ENCODE measurements at regions not wholly inside any gene's neighbourhood (a gene's known extent, or its start where the extent isn't known, plus 50 kb on each side); places are given as distances from the start of the nearest gene placed in this dataset.

- no peaks in the 10 kb centered on the region for H3K9me3 ChIP-seq (ENCODE audit: control insufficient read depth, low read length)
- TF ChIP-seq, protein P1, sequence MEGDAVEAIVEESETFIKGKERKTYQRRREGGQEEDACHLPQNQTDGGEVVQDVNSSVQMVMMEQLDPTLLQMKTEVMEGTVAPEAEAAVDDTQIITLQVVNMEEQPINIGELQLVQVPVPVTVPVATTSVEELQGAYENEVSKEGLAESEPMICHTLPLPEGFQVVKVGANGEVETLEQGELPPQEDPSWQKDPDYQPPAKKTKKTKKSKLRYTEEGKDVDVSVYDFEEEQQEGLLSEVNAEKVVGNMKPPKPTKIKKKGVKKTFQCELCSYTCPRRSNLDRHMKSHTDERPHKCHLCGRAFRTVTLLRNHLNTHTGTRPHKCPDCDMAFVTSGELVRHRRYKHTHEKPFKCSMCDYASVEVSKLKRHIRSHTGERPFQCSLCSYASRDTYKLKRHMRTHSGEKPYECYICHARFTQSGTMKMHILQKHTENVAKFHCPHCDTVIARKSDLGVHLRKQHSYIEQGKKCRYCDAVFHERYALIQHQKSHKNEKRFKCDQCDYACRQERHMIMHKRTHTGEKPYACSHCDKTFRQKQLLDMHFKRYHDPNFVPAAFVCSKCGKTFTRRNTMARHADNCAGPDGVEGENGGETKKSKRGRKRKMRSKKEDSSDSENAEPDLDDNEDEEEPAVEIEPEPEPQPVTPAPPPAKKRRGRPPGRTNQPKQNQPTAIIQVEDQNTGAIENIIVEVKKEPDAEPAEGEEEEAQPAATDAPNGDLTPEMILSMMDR (IDR thresholded peaks at IDR 0.05): no peak
- no peak overlapping the region for H2AFZ ChIP-seq
- H3K4me3 ChIP-seq (ENCODE audit: low read depth, low read length): no peak overlapping the region
- no peaks in the 10 kb centered on the region for H3K27me3 ChIP-seq (ENCODE audit: control insufficient read depth, insufficient read depth, low read length)
- H3K27ac ChIP-seq: no peak overlapping the region
- H3K4me1 ChIP-seq: no peaks in the 10 kb centered on the region
- H3K9ac ChIP-seq: no peak overlapping the region
- no peak overlapping the region for H3K4me2 ChIP-seq (ENCODE audit: low read length)
- H3K79me2 ChIP-seq: no peaks in the 10 kb centered on the region
- no peaks in the 10 kb centered on the region for H3K36me3 ChIP-seq (ENCODE audit: control insufficient read depth, insufficient read depth, low read length)
Observed at GRCh38 chr4:23547096-23547495, 342.8 kb downstream of the PPARGC1A start.

DNA sequence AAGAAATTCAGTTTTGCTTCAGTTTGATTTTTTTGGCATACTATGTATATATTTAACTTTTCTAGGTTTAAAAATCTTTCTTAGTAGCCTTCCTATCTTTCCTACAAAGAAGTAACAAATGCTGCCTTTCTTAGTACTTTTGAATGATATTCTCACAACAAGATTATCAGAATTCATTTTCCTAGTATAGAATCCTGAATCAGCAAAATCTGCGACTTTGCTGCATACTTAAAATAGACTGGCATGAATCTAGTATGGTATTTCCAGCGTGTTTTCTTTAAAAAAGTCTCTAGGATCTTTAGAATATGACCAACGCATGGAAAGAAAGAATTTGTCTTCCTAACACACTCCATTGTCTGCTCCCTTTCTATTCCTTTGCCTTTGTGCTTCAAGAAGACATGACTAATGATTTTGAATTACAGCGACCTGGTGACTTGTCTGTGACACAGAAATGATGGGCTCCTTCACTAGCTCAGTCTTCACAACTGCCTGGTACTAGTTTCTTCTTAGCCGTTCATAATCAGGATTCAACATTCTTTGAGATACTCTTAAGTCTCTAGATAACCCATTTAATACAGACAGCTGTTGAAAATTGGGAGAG is 349.8 kb downstream of the PPARGC1A start:
- H3K27ac ChIP-seq: no peak overlapping the region
- no peaks in the 10 kb centered on the region for H3K27me3 ChIP-seq (ENCODE audit: control insufficient read depth, insufficient read depth, low read length)
- H3K4me1 ChIP-seq: no peaks in the 10 kb centered on the region
- H3K79me2 ChIP-seq: no peaks in the 10 kb centered on the region
- no peaks in the 10 kb centered on the region for H3K9me3 ChIP-seq (ENCODE audit: control insufficient read depth, low read length)
- H2AFZ ChIP-seq: no peak overlapping the region
- H3K4me3 ChIP-seq (ENCODE audit: low read depth, low read length): no peak overlapping the region
- no peak overlapping the region for H3K4me2 ChIP-seq (ENCODE audit: low read length)
- TF ChIP-seq, protein P1 (IDR thresholded peaks at IDR 0.05): no peak
- H3K9ac ChIP-seq: no peak overlapping the region
- H3K36me3 ChIP-seq (ENCODE audit: control insufficient read depth, insufficient read depth, low read length): no peaks in the 10 kb centered on the region

DNA sequence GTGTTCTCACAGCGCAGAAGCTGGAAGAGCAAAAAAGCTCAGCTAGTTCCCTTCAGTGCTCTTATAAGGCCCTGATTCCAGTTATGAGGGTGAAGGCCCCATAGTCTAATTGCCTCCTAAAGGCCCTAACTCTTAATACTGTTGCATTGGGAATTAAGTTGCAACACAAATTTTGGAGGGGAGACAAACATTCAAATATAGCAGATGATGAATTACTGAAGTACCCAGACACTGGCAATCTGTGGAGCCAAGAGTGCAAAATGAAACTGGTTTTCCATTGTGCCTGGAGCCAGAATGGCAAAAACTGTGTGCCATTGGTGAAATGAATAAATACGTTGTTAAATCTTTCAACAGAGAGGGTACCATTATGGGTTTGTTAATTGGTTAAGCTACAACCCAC is 356.0 kb downstream of the PPARGC1A start:
- Histone ChIP-seq H3K27ac (no peak overlapping the region), H3K4me2 (ENCODE audit: low read length) (no peak overlapping the region), H3K79me2 (no peaks in the 10 kb centered on the region), H3K36me3 (ENCODE audit: control insufficient read depth, insufficient read depth, low read length) (no peaks in the 10 kb centered on the region), H3K4me3 (ENCODE audit: low read depth, low read length) (no peak overlapping the region), H3K4me1 (no peaks in the 10 kb centered on the region), H3K27me3 (ENCODE audit: control insufficient read depth, insufficient read depth, low read length) (no peaks in the 10 kb centered on the region), H3K9me3 (ENCODE audit: control insufficient read depth, low read length) (no peaks in the 10 kb centered on the region), H2AFZ (no peak overlapping the region), H3K9ac (no peak overlapping the region)
- TF ChIP-seq, protein P1 (IDR thresholded peaks at IDR 0.05): no peak

- no peaks in the 10 kb centered on the region for H3K79me2 ChIP-seq
- no peak overlapping the region for H3K9ac ChIP-seq
- TF ChIP-seq, protein P1 (IDR thresholded peaks at IDR 0.05): no peak
- no peaks in the 10 kb centered on the region for H3K27me3 ChIP-seq (ENCODE audit: control insufficient read depth, insufficient read depth, low read length)
- H3K36me3 ChIP-seq (ENCODE audit: control insufficient read depth, insufficient read depth, low read length): no peaks in the 10 kb centered on the region
- H3K4me2 ChIP-seq (ENCODE audit: low read length): no peak overlapping the region
- no peak overlapping the region for H2AFZ ChIP-seq
- H3K27ac ChIP-seq: no peak overlapping the region
- H3K4me3 ChIP-seq (ENCODE audit: low read depth, low read length): no peak overlapping the region
- no peaks in the 10 kb centered on the region for H3K4me1 ChIP-seq
- H3K9me3 ChIP-seq (ENCODE audit: control insufficient read depth, low read length): no peaks in the 10 kb centered on the region
Observed at GRCh38 chr4:23516716-23517115, 373.1 kb downstream of the PPARGC1A start.

DNA sequence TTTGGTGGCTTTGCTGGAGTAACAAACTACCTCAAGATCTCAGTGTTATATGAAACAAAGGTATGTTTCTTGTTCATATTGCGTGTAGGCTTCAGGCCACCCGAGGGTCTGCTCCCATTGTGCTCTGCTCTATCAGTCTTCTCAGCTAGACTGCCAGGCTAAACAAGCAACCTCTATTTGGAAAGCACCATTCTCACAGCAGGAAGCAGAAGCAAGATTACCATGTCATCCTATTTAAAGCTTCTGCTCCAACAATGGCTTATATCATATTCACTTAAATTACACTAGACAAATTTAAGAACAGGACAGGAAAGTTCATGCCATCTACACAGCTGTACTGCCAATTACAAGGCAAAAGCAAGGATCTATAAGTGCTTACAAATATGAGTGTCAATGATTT is 385.8 kb downstream of the PPARGC1A start:
- Histone ChIP-seq H3K9me3 (ENCODE audit: control insufficient read depth, low read length) (no peaks in the 10 kb centered on the region), H3K4me2 (ENCODE audit: low read length) (no peak overlapping the region), H3K36me3 (ENCODE audit: control insufficient read depth, insufficient read depth, low read length) (no peaks in the 10 kb centered on the region), H3K79me2 (no peaks in the 10 kb centered on the region), H2AFZ (no peak overlapping the region), H3K27ac (no peak overlapping the region), H3K4me1 (no peaks in the 10 kb centered on the region), H3K27me3 (ENCODE audit: control insufficient read depth, insufficient read depth, low read length) (no peaks in the 10 kb centered on the region), H3K4me3 (ENCODE audit: low read depth, low read length) (no peak overlapping the region), H3K9ac (no peak overlapping the region)
- TF ChIP-seq, protein P1 (IDR thresholded peaks at IDR 0.05): no peak
